ENCODE measurements at regions not wholly inside any gene's neighbourhood (a gene's known extent, or its start where the extent isn't known, plus 50 kb on each side); places are given as distances from the start of the nearest gene placed in this dataset.

DNA sequence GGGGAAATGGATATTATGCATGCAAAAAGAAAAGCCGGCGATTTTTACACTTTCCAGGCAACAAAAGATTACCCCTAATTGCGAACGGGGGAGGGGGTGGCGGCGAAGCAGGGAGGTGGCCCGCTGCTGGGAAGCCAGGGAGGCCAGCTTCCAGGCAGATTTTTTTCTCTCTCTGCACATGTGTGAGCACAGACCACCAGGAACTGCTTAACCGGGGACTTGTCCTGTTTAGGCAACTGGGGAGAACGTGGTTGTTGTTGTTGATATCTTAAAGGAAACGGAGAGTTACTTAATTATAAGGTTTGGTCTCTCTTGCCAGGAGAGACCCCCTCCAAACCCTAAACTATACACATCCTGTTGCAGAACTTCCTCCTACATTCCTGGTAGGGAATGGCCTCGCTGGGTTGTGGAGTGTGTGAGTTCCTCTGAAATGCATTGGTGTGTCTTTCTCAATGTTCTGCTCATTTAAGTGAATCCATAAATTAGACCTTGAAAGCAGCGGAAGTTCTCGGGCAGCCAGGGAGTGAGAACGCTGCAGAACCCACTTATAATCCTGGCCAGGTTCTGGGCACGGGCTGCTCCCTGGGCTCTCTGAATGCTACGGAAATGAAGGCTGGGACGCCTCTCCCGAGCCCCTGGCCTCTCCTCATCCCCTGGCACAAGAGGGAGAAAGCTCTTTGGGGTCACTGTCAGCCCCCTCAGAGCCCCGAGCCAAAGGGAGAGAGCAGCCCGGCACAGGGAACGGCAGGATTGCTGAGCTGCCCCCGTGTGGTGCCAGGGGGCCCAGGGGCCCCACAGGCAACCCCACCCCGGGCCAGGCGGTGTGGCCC is 250.0 kb downstream of the FOXD2 start:
- no peak overlapping the region for H2AFZ ChIP-seq (ENCODE audit: low read length)
- BruUV-seq (replicated peaks): no TSS peak
- intact Hi-C loops (cut with micrococcal nuclease): no loop called here
- ATAC-seq (no peak), DNase-seq (no peak)
- H3K4me2 ChIP-seq (ENCODE audit: low read length): no peak overlapping the region
- H3K36me3 ChIP-seq (ENCODE audit: low read depth, low read length): no peaks in the 10 kb centered on the region
- H3K9me2 ChIP-seq (replicated peaks; ENCODE audit: low read length): no peaks in the 10 kb centered on the region
- peaks cover 11% of the 10 kb centered on the region; the same call in 1 of the 2 replicates for H3K4me1 ChIP-seq (ENCODE audit: insufficient read depth, low read length)
- POLR2A ChIA-PET (ENCODE audit: unreplicated experiment): no interaction called here
- H3K79me2 ChIP-seq (ENCODE audit: low read length): no peaks in the 10 kb centered on the region
- no peak overlapping the region for H3K4me3 ChIP-seq (ENCODE audit: low read length)
- H3K27me3 ChIP-seq (ENCODE audit: low read length): peaks cover 4% of the 10 kb centered on the region; the same call in 1 of the 2 replicates
- H4K20me1 ChIP-seq (ENCODE audit: low read length): no peaks in the 10 kb centered on the region
- H3K27ac ChIP-seq (ENCODE audit: low read length): no peak overlapping the region
- no peak overlapping the region for H3K9ac ChIP-seq (ENCODE audit: low read length)
- TF ChIP-seq, protein P1, sequence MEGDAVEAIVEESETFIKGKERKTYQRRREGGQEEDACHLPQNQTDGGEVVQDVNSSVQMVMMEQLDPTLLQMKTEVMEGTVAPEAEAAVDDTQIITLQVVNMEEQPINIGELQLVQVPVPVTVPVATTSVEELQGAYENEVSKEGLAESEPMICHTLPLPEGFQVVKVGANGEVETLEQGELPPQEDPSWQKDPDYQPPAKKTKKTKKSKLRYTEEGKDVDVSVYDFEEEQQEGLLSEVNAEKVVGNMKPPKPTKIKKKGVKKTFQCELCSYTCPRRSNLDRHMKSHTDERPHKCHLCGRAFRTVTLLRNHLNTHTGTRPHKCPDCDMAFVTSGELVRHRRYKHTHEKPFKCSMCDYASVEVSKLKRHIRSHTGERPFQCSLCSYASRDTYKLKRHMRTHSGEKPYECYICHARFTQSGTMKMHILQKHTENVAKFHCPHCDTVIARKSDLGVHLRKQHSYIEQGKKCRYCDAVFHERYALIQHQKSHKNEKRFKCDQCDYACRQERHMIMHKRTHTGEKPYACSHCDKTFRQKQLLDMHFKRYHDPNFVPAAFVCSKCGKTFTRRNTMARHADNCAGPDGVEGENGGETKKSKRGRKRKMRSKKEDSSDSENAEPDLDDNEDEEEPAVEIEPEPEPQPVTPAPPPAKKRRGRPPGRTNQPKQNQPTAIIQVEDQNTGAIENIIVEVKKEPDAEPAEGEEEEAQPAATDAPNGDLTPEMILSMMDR (conservative IDR thresholded peaks at IDR 0.05; ENCODE audit: low read depth, low read length): no peak
- no peak for TF ChIP-seq EZH2phosphoT487 (IDR thresholded peaks at IDR 0.05; ENCODE audit: borderline replicate concordance, low read length)
- H3F3A ChIP-seq (ENCODE audit: low read length, unreplicated experiment): no peaks in the 10 kb centered on the region
- H3K9me3 ChIP-seq (ENCODE audit: low read length): no peaks in the 10 kb centered on the region
- CTCF ChIA-PET: no interaction called here

DNA sequence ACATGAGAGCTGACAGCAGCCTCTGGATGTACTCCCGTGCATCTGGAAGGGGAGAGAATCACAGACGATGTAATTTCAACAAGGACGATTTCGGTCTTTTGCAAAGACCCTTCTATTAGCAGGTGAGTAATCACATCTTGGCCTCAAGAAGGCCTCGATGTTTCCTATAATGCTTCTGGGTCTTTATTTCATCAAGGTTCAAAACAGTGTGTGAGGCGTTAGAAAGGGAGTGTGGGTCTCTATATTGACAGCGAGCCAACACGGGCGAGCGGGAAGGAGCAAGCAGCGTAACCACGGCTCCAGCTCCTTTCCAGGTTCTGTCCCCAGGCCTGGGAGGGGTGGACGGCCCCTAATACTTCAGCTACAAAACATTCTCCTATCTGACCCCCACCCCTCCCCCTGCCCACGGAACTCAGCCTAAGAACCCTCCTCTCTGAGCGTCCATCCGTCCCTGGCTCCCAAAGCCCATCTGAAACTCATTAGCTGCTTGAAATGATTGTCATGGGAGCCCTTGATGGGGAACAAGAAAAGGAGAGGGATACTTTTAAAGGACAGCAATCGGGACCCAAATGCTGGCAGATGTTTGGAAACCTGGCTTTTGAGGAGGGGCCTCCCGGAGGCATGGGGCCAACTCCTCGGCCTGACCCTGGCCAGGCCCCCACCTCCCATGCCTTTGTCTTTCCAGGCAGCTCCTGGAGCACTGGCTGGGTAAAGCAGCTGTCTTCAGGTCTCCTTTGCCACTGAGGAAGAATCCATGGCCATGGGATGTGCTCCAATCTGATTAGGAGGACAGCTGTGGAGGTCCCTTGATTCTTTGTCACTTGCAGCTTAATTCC is 250.8 kb downstream of the FOXD2 start:
- POLR2A ChIA-PET (ENCODE audit: unreplicated experiment): no interaction called here
- peaks cover 4% of the 10 kb centered on the region; the same call in 1 of the 2 replicates for H3K27me3 ChIP-seq (ENCODE audit: low read length)

More for the DNA sequence above, 250.8 kb downstream of the FOXD2 start:
- Histone ChIP-seq H3K4me1 (ENCODE audit: insufficient read depth, low read length) (peaks cover 11% of the 10 kb centered on the region; the same call in 1 of the 2 replicates), H3K79me2 (ENCODE audit: low read length) (no peaks in the 10 kb centered on the region), H3F3A (ENCODE audit: low read length, unreplicated experiment) (no peaks in the 10 kb centered on the region), H3K9me2 (replicated peaks; ENCODE audit: low read length) (no peaks in the 10 kb centered on the region), H3K9ac (ENCODE audit: low read length) (no peak overlapping the region), H3K4me3 (ENCODE audit: low read length) (no peak overlapping the region), H3K9me3 (ENCODE audit: low read length) (no peaks in the 10 kb centered on the region), H2AFZ (ENCODE audit: low read length) (no peak overlapping the region), H3K27ac (ENCODE audit: low read length) (no peak overlapping the region), H3K36me3 (ENCODE audit: low read depth, low read length) (no peaks in the 10 kb centered on the region), H3K4me2 (ENCODE audit: low read length) (no peak overlapping the region), H4K20me1 (ENCODE audit: low read length) (no peaks in the 10 kb centered on the region)
- ATAC-seq (no peak), DNase-seq (no peak)
- CTCF ChIA-PET: no interaction called here
- TF ChIP-seq EZH2phosphoT487 (IDR thresholded peaks at IDR 0.05; ENCODE audit: borderline replicate concordance, low read length): no peak
- TF ChIP-seq, protein P1 (conservative IDR thresholded peaks at IDR 0.05; ENCODE audit: low read depth, low read length): no peak
- no peak for TF ChIP-seq EZH2 (IDR thresholded peaks at IDR 0.05; ENCODE audit: low read length, unreplicated experiment)
- intact Hi-C loops (cut with micrococcal nuclease): no loop called here
- no TSS peak for BruUV-seq (replicated peaks)
